HG02678 (cell line): ENCODE measurements at regions not wholly inside any gene's neighbourhood (a gene's known extent, or its start where the extent isn't known, plus 50 kb on each side); places are given as distances from the start of the nearest gene placed in this dataset.

Experiments
- ATAC-seq: cut with Tn5 transposase; IDR thresholded peaks from one replicate; pipeline ENCODE4 v1.9.1; 2021; ENCODE audit warnings: mild to moderate bottlenecking, moderate library complexity; ENCODE audit not compliant: unreplicated experiment

- no peak for ATAC-seq
Measured at GRCh38 chr1:218633238-218633988, 288.3 kb downstream of the TGFB2 start.

GRCh38 chr1:218634212-218634611 lies 289.1 kb downstream of the TGFB2 start:
- no peak for ATAC-seq

DNA sequence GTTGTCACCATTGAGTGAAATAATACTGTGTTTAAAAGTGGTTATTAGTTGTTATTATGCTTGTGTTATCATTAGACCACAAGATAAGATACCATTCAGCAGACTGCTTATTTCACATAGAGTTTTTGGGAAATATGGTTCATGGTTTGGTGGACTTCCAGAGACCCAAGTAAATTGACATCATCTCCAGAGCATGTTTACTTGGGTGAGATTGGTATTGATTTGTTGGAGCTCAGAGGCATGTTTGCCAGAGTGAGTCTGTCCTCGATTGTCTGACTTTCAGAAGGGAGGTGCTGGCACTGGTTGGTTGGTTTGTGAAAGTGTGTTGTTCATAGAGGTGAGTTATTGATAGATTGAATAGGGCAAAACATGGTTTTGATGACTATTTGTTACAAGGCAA lies 291.4 kb downstream of the TGFB2 start:
- ATAC-seq = no peak

DNA sequence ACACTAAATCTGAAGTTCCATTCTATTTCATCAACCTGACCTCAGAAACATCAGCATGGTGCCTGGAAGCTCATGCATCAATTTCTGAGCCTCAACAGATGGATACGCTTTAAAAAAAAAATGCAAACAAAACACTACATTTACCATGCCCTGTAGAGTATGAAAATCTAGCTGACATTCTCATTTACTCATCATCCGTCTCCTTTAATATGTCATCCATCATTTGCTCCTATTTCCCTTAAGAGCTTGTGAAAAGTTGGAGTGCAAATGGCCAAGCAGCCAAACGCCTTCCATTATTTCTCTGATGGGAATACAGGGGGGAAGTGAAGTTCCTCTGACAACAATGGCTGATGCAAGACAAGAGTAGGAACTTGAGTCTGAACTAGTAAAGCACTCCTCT lies 295.0 kb downstream of the TGFB2 start:
- ATAC-seq = no peak

DNA sequence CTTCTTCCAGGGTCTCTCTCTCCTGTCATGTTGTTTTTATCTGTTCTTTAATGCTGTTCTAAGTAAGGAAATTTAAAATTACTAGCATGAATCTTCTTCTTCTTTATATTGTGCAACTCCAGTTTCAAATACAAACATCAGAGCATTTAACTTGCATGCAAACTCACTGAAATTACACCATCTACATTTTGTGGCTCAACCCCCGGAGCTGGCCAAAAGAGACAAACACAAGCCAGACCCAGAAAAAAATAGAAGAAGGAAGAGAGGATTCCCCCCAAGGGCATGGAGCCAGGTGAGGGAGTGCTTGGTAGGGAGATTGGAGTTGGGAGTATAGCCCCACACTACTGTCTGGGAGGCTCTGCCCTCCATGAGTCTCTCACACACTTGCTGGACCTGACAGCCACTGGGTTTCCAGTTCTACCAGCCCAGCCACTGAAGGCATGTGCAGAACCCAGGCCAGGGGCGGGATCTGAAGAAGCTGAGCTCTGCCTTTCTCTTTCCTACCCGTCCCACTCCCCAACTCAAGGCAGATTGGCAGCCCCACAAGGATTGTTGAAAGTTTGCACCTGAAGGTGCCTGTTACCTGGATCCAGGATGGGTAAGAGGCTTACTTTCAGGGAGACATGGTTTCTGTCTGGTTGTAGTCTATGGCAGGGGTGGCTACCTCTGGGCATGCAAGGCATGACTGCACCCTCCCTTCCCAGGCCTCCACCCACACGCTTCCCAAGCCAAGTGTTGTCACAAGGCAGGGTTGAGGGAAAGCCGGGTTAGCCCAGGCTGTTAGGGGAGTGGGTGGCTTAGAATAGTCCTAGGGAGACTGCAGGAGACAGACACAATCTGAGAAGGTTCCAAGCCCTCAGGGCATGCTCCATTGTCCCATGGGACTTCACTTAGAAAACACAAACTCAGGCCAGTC lies 297.2 kb downstream of the TGFB2 start:
- no peak for ATAC-seq

- ATAC-seq = no peak
Measured at GRCh38 chr1:218643281-218643680, 298.1 kb downstream of the TGFB2 start.

GRCh38 chr1:218643926-218644325 lies 298.8 kb downstream of the TGFB2 start:
- ATAC-seq = no peak

DNA sequence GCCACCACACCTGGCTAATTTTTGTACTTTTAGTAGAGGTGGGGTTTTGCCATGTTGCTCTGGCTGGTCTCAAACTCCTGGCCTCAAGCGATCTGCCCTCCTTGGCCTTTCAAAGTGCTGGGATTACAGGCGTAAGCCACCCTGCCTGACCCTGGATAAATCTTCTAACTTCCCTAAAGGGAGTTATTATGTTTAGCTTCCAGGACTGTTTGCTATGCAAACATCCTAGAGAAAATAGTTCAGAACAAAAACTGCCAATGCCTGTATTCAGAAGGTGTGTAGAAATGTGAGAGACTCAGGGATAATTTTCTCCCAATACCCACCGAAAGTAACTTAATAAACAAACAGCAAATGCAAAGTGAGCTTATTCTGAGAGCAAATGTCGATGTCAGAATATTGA lies 301.2 kb downstream of the TGFB2 start:
- ATAC-seq = no peak

GRCh38 chr1:218656301-218657037 lies 311.3 kb downstream of the TGFB2 start:
- ATAC-seq = no peak

DNA sequence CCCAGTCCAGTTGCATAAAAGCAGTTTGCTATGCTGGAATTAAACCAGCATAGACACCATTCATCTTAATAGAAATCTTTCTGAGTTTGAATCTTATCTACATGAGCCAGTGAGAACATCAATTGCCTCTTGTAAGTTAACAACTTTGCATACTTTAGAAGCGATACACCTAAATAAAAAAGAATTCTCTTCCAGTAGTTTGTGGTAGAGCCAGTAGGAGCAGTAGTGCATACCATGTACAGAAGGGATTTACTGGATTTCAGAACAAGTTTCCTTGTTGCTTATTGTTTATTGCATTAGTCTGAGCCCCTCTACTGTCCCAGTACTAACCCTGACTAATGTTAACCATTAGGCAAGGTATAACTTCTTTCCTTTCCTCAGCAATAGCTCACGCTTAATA lies 313.1 kb downstream of the TGFB2 start:
- ATAC-seq = no peak

GRCh38 chr1:218658899-218659298 lies 313.8 kb downstream of the TGFB2 start:
- no peak for ATAC-seq

DNA sequence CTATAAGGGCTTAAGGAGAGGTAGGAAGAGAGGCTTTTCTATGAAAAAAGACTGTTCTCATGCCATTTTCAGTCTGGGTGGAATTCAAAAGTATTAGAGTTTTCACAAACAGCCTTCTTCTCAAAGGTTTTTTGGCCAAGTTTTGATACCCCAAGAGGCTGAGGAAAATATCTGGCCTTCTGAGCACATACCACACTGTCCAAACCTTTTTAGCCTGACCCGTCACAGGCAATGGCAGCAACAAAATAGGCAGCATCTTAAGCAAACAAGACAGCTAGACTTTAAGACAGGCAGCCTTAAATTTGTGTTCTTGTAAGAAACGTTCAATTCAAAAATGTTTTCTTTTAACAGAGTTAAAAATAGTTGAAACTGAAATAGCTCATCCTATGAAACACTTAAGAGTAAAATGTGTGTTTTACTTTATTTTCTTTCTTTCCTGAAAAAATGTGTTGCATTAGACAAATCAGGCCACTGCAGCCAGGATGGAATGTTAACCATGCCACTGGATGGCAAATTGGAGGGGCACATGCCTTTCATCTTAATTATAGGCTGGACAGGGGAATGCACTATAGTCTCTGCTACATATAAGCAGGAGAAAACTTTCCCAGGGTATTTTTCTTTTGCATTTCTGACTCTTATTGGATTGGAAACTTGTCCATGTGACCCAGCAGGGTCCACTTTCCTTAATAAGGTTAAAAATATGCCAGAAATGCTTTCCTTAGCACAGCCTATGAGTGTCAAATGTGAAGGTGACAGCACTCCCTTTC lies 315.0 kb downstream of the TGFB2 start:
- no peak for ATAC-seq

- no peak for ATAC-seq
Measured at GRCh38 chr1:218660678-218661053, 315.5 kb downstream of the TGFB2 start.

DNA sequence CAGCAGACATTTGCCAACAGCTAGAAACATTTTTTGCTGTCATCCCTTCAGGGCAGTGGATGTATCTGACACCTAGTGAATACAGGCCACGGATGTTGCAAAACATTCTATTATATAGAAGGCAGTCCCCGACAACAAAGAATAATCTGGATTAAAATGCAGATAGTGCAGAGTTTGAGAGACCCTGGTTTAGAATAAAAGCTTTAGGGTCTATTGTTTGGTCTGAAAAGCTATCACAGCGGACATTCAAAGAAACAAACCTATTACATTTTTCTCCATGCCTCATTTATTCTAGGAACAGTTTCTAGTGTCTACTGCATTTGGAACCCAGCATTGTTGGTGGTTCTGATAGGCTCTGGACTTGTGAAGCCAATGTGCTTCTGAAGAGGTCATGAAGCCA lies 316.3 kb downstream of the TGFB2 start:
- no peak for ATAC-seq

DNA sequence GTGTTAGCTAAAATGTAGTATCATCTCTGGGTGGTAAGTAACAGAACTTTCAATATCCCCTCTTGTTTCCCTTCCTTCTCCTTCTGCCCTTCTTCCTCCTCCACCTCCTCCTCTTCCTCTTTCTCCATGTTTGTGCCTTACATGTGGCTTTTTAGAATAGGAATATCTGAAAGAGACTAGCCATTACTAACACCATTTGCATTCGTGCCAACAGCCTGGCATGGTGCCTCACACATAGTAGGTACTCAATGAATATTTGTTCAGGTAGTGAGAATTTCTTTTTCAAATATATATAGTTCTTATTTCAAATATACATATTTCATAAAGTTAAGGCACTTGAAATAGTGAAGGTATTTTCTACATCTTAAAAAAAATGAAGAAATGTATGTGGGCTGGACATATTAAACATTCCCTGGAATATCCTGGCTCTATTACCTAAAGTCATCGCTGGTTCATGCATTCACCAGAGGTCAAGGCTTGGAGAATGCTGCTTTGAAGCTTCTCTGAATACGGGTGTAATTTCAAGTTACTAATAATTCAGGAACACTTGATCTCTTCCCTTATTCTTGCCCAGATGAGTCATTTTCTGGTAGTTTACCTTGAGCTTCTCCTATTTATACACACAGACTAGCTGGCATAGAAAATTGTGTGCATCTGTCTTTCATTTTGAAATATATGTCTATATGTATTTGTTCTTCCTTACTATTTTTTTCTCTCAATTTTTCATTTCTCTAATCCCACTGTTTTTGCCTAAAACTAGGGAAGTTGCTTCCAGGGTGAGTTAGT lies 319.4 kb downstream of the TGFB2 start:
- no peak for ATAC-seq

- ATAC-seq = no peak
Measured at GRCh38 chr1:218665221-218665620, 320.1 kb downstream of the TGFB2 start.

- no peak for ATAC-seq
Measured at GRCh38 chr1:218666263-218666662, 321.1 kb downstream of the TGFB2 start.

- no peak for ATAC-seq
Measured at GRCh38 chr1:218667781-218668516, 322.8 kb downstream of the TGFB2 start.

- no peak for ATAC-seq
Measured at GRCh38 chr1:218669431-218669830, 324.3 kb downstream of the TGFB2 start.
